Muscle of arm (tissue), 1 donor: ENCODE measurements at regions not wholly inside any gene's neighbourhood (a gene's known extent, or its start where the extent isn't known, plus 50 kb on each side); places are given as distances from the start of the nearest gene placed in this dataset.

Experiments
- DNase-seq: peaks from one replicate; pipeline ENCODE4 v3.0.0-alpha.2; 2013

DNA sequence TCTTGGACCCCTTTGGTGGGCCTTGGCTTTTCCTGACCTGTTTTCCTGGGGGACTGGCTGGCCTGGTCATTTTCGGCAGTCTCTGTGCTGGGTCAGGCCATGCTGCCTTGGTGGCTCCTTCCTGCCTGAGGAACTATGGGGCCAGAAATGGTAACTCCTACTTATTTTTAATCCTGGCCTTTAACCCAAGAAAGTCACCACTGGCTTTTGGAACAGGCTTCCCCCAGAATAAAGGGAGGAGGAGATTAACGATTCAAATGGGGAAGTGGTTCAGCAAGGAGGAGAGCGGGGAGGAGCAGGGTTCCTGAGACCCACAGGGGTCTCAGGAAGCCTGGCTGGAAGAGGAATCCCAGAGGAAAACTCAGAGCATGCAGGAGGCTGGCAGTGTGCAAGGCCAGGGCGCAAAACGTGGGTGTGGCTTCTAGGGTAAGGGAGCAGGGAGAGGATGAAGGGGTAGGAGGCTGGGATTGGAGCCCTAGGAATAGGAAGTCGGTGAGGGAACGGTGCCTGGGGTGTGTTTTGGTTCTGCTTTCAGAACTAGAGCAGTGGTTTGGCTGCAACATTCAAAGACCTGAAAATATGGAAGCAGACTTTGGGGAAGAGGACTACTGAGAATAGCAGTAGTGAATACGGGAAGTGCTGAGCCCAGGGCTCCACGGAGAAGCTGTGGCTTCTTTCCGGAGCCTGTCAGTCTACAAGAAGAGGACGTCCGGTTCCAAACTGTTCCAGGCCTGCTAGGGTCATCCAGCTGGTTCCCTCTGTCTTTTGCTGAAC is 271.1 kb upstream of the KLF4 start:
- DNase-seq = no peak

- DNase-seq = no peak
Observed at GRCh38 chr9:107759823-107760166, 270.2 kb upstream of the KLF4 start.

DNA sequence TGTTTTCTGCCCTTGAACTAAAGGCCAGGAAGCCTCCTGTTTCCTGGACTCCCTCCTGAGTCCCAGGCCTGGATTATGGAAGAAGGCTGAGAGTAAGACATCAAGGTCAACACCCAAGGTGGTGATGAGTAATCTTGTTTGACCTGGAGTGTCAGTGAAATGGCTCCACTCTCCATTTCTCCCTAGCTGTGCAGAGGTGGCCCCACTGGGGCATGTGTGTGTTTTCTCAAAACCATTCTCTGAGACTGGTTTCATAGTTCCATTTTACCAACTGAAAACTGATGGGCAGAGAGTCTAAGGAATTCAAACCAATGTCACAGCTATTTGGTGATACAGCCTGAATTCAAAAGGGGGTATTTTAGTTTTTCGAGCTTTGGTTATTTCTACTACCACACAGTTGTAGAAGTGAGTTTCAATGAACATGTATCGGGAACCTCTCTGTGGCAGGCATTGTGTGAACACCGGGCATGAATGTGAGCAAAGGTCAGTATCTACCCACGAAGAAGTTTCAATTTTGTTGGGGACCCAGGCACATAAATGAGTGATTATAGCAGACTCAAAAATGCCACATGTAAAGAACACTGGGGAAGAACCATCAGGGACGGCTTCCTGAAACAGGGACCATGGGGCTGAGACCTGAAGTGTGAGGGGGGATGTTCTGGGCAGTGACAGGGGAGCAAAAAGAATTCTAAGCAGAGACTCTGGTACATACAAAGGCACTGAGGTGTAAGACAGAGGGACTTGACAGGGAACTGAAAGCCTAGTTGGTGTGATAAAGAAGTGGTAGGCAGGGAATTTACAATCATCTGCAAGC is 269.6 kb upstream of the KLF4 start:
- no peak for DNase-seq

- no peak for DNase-seq
Observed at GRCh38 chr9:107756091-107756490, 266.5 kb upstream of the KLF4 start.

DNA sequence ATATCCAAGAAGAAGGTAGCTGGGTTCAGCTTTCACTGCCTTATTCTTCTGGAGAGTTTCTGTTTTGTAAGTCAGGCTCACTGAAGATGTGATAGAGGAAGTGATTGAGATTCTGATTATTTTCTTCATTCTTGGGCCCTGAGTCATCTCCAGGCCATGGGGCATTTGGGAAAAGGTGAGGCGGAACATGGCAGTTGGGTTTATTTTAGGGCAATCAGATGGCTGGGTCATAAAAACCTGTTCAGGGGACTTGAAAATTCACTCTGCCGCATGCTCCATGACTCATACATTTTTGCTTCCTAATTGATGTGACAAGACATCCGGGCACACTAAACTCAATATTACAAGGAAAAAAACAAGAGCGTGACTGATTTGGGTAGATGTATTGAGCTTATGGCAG is 265.7 kb upstream of the KLF4 start:
- no peak for DNase-seq

DNA sequence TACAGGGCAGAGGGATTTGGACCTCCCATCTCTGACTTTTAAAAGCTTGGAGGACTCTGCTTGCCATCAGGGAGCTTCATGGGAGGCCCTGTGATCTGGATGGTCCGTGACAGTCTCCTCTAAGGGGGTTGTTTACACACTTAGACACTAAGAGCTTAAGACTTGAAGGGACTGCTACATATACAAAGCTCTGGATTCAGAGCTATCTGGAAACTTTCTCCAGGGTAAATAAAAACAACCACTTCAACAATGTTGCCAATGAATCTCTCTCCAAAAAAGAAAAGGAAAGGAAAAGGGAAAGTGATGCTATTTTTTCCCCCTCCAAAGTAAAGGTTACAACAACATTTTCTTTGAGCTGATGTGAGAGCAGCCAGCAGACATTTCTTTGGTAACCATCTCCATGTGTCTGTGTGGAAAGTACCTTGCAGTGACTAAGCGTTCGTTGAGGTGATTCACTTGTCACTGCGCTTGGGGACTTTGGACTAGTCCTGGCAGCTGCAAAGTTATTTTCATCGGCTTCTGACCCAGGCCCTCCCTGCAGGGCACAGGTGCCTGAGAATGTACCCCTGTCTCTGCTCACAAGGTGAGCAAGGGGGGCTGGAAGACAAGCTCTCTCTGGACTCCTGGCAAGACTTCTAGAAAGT is 262.1 kb upstream of the KLF4 start:
- no peak for DNase-seq

DNA sequence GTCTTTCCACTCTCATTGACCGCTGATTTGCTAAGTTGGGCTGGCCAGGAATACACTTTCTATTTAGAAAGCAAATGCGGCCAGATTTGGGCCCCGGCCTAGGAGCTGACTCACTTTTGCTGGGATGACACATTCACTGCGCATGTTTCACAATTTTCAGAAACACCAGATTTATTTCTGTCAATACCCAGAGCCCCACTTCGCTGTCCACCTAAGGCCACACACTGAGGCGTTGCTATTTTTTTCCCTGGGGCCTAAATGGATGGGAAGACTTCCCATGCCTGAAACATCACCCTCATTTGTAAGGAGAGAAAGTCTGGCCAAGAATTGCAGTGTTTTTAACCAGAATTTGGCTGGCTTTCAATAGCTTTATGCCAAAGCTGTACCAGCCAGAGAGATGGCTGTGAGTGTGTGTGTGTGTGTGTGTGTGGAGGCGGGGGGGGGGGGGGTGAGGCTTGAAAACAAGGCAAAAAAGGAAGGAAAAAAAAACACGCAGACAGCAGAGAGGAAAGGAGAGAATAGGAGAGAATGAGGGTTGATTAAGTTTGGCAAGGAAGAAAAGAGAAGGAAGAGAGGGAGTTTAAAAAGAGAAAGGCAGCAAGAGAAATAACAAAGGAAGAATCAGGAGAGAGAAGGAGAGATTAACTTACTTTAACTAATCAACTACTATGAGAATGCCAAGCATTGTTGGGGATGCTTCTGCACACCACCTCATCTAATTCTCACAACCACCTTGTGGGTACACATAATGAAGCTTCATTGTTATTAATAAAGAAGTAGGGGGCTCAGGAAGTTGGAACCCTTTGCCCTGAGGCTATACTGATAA is 261.4 kb upstream of the KLF4 start:
- DNase-seq = peak; percentile 92

DNA sequence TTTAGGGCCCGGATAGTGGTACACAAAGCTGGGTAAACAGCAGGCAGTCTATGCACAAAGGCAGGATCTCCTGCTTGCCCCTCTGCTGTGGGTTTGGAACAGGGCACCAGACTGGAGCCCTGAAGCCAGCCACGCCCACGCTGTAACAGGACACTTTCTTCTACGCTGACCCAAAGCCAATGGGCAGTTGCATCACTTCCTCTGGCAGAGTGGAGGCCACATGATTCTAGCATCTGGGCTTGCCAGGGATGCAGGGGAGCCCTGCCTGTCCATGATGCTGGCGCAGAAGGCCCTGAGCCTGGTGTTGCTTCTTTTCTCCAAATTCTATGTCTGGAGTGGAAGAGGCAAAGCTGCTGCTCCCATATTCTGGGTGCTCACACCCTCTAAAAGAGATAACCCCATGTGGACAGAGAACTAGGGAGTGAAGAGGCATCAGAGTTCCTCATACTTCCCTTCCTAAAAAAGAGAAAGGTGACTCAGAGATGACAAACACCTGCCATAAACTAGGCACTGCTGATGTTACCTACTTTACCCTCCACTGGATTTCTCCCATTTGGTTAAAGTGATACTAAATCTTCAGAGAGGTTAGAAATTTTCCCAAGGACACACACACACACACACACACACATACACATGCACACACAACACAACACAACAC is 260.3 kb upstream of the KLF4 start:
- peak; percentile 80 for DNase-seq

- no peak for DNase-seq
Observed at GRCh38 chr9:107744873-107745272, 255.3 kb upstream of the KLF4 start.

- no peak for DNase-seq
Observed at GRCh38 chr9:107742531-107743309, 253.2 kb upstream of the KLF4 start.

GRCh38 chr9:107740088-107740980 is 250.8 kb upstream of the KLF4 start:
- DNase-seq = peak; percentile 73

- DNase-seq = no peak
Observed at GRCh38 chr9:107739601-107740082, 250.1 kb upstream of the KLF4 start.

DNA sequence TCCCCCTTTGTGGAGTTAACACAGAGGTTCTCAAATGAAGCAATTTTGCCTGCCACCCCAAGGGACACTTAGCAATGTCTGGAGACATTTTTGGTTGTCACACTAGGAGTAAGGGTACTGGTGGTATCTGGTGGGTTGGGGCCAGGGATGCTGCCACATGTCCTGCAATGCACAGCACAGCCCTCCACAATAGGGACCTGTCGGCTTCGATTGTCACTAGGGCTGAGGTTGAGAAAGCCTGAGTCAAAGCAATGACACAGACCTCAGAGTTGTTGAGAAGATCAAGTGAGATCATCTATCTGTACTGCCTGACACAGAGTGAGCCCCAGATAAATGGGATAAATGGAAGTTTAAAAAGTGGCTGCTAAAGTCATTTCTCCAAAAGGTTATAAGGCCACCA is 249.2 kb upstream of the KLF4 start:
- no peak for DNase-seq

- DNase-seq = no peak
Observed at GRCh38 chr9:107737987-107738743, 248.6 kb upstream of the KLF4 start.

DNA sequence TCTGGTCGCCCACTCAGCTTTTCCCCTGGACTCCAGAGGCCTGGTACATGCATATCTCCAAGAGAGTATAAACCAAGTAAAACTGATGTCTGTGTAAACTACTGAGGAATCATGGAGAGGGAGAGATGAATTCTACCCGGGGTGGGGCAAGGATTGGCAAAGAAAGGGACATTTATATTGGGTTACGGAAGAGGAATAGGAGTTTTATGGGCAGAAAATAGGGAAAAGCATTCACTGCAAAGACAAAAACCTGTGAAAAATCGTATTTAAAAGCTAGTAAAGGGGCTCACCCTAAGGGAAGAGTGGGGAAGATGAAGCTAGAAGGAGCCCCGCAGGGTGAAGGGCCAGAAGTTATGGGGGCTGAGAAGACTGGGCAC is 248.0 kb upstream of the KLF4 start:
- DNase-seq = no peak

DNA sequence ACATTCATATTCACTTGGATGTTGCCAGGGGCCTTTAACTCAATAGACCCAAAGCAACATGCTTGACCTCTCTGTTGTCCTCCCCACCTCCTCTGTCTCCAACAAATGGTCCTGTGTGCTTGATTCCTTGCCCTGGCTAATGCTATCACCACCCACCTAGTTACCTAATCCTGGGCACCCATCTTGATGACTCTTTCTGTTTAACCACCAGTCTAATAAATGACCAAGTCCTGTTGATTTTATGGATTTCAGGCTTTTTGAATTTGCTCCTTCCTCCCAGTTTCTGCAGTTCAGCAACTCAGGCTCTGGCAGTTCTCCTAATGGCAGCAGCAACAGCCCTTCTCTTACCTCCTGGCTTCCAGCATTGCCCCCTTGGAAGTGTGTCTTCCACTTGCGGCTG is 246.3 kb upstream of the KLF4 start:
- no peak for DNase-seq

GRCh38 chr9:107734256-107735013 is 244.9 kb upstream of the KLF4 start:
- no peak for DNase-seq

- no peak for DNase-seq
Observed at GRCh38 chr9:107733523-107733894, 243.9 kb upstream of the KLF4 start.
